ENCODE measurements at regions not wholly inside any gene's neighbourhood (a gene's known extent, or its start where the extent isn't known, plus 50 kb on each side); places are given as distances from the start of the nearest gene placed in this dataset.

- DNase-seq, result no peak
- H3K27ac ChIP-seq (ENCODE audit: insufficient read length, low read depth, low read length), result no peak overlapping the region
- H4K8ac ChIP-seq (replicated peaks; ENCODE audit: insufficient read length, low read depth, low read length), result no peak overlapping the region
- H2AFZ ChIP-seq (ENCODE audit: low read length), result no peak overlapping the region
- no peak overlapping the region for H4K5ac ChIP-seq (ENCODE audit: insufficient read length, low read depth, low read length)
- Mint-ChIP-seq H3K27ac (peak overlapping the region in 1 of 3 experiments; percentile 85; a peak in 3 of 7 replicates), H3K27me3 (ENCODE audit: low read depth) (peaks cover 3% of the 10 kb centered on the region; the same call in 1 of the 2 replicates), H3K9me3 (no peaks in the 10 kb centered on the region; a peak in 1 of 5 replicates), H3K4me3 (no peak overlapping the region), H3K36me3 (ENCODE audit: insufficient read depth in 1 of 3, low read depth in 3 of 3) (peaks cover 0 to under 1% (median 0%) of the 10 kb centered on the region in 3 experiments; a peak in 2 of 7 replicates), H3K4me1 (peaks cover 19 to 32% of the 10 kb centered on the region in 2 experiments)
- H2BK20ac ChIP-seq (ENCODE audit: low read depth, low read length, poor library complexity, severe bottlenecking), result no peak overlapping the region
- no peaks in the 10 kb centered on the region for H3K79me1 ChIP-seq (ENCODE audit: insufficient read depth, low read depth, low read length, poor library complexity, severe bottlenecking)
- H3K27me3 ChIP-seq (ENCODE audit: insufficient read depth, low read length), result no peaks in the 10 kb centered on the region
- no peak overlapping the region for H2AK5ac ChIP-seq (ENCODE audit: insufficient read length, low read length)
- H3K56ac ChIP-seq (ENCODE audit: insufficient read length, low read depth, low read length), result no peak overlapping the region
- H3K4ac ChIP-seq (ENCODE audit: low read depth, low read length), result no peak overlapping the region
- WGBS (ENCODE audit: extremely low coverage, insufficient read length, low lambda C conversion rate), result no CpG with 5 or more reads among the region's 1 CpG
- H3K9me3 ChIP-seq (ENCODE audit: control insufficient read depth, low read depth, low read length), result no peaks in the 10 kb centered on the region
- no peak for TF ChIP-seq CTCF (conservative IDR thresholded peaks at IDR 0.05)
- no peak overlapping the region for H4K91ac ChIP-seq (ENCODE audit: insufficient read length, low read depth, low read length)
- no peak overlapping the region for H3K4me2 ChIP-seq (ENCODE audit: insufficient read depth, insufficient read length, low read length)
- H3K79me2 ChIP-seq (ENCODE audit: insufficient read depth, low read length), result no peaks in the 10 kb centered on the region
- H3K9ac ChIP-seq (ENCODE audit: extremely low read depth, insufficient read length, low read length), result no peak overlapping the region
- no peak overlapping the region for H2BK120ac ChIP-seq (ENCODE audit: low read depth, low read length, poor library complexity, severe bottlenecking)
- no peaks in the 10 kb centered on the region for H3K23me2 ChIP-seq (ENCODE audit: insufficient read length, low read depth, low read length, poor library complexity, severe bottlenecking)
- H2BK5ac ChIP-seq (ENCODE audit: insufficient read length, low read length), result no peak overlapping the region
- H3K18ac ChIP-seq (ENCODE audit: insufficient read length, low read depth, low read length), result no peak overlapping the region
- H4K20me1 ChIP-seq (ENCODE audit: control insufficient read depth, insufficient read depth, insufficient read length), result no peaks in the 10 kb centered on the region
- no peak overlapping the region for H2BK12ac ChIP-seq (ENCODE audit: insufficient read length, low read depth, low read length)
- no peak overlapping the region for H3K23ac ChIP-seq (ENCODE audit: insufficient read length, low read depth, low read length)
- H3T11ph ChIP-seq (ENCODE audit: low read length), result no peak overlapping the region
- no peak overlapping the region for H2BK15ac ChIP-seq (ENCODE audit: low read depth, low read length)
- no peak overlapping the region for H3K14ac ChIP-seq (ENCODE audit: insufficient read depth, low read length)
- H3K4me1 ChIP-seq (ENCODE audit: insufficient read depth, low read length), result no peaks in the 10 kb centered on the region; the same call in 1 of the 2 replicates
These were observed 104.1 kb upstream of the ZNF462 start for GRCh38 chr9:106758911-106759310.

All from H9 (cell line).